Mammary epithelial cell (primary cell): ENCODE measurements at regions not wholly inside any gene's neighbourhood (a gene's known extent, or its start where the extent isn't known, plus 50 kb on each side); places are given as distances from the start of the nearest gene placed in this dataset.

Source experiments
- CTCF ChIP-seq, 2 donors: IDR thresholded peaks in 1 of 2; conservative IDR thresholded peaks in 1 of 2; 2 replicates each; pipeline ENCODE4 v1.5.1; 2011 to 2012; ENCODE audit warnings: inconsistent platforms in 2 of 2, low read length in 2 of 2, mild to moderate bottlenecking in 2 of 2, control low read depth in 1 of 2, low read depth in 1 of 2; ENCODE audit not compliant: insufficient read depth in 1 of 2; ENCODE audit errors: extremely low read depth in 1 of 2
- EZH2 ChIP-seq: IDR thresholded peaks from 2 replicates; pipeline ENCODE4 v1.6.1; 2012; ENCODE audit warnings: low read length, inconsistent platforms, borderline replicate concordance

GRCh38 chr3:117600666-117601065 lies 891.1 kb downstream of the TUSC7 start:
- TF ChIP-seq CTCF (conservative IDR thresholded peaks at IDR 0.05 in 1 of 2, IDR thresholded peaks at IDR 0.05 in 1 of 2; ENCODE audit: extremely low read depth in 1 of 2, insufficient read depth in 1 of 2, low read depth in 1 of 2, low read length in 2 of 2): no peak
- no peak for TF ChIP-seq EZH2
